Spleen (tissue), 7 donors: ENCODE measurements at regions not wholly inside any gene's neighbourhood (a gene's known extent, or its start where the extent isn't known, plus 50 kb on each side); places are given as distances from the start of the nearest gene placed in this dataset.

ENCODE experiments used
- POLR2A ChIP-seq, 3 donors: fragments of 450-650 bp; IDR thresholded peaks; one replicate each; pipeline ENCODE4 v1.5.1; 2017; ENCODE audit warnings: antibody characterized with exemption in 3 of 3, mild to moderate bottlenecking in 1 of 3
- POLR2AphosphoS5 ChIP-seq, 3 donors: sonication (generic); formaldehyde crosslinking; IDR thresholded peaks; one replicate each; pipeline ENCODE4 v1.5.1; 2017; ENCODE audit warnings: antibody characterized with exemption in 3 of 3
- TF ChIP-seq, protein P1 (sequence below), 11 experiments: fragments of 200-600 bp in 7 of 11; fragments of 450-650 bp in 4 of 11; sonication (generic) in 4 of 11; IDR thresholded peaks in 8 of 11; conservative IDR thresholded peaks in 3 of 11; 1 replicate in 7 of 11; 2 replicates in 4 of 11; pipeline versions ENCODE4 v1.4.0 to v1.8.0; 2016 to 2021; ENCODE audit warnings: antibody characterized with exemption in 11 of 11, inconsistent platforms in 4 of 11, mild to moderate bottlenecking in 1 of 11
- donor health status: DM: no; HTN: no; CAD: no; lungs with moderate emphysema.
- donor health status: DM: no; HTN: no; CAD: no.
- donor health status: DM: no; HTN: no; CAD: no.

GRCh38 chr10:76723844-76724243 is 913.8 kb downstream of the KCNMA1 start:
- TF ChIP-seq POLR2AphosphoS5 (IDR thresholded peaks at IDR 0.05) (no peak), POLR2A (IDR thresholded peaks at IDR 0.05) (no peak)
- TF ChIP-seq, protein P1, sequence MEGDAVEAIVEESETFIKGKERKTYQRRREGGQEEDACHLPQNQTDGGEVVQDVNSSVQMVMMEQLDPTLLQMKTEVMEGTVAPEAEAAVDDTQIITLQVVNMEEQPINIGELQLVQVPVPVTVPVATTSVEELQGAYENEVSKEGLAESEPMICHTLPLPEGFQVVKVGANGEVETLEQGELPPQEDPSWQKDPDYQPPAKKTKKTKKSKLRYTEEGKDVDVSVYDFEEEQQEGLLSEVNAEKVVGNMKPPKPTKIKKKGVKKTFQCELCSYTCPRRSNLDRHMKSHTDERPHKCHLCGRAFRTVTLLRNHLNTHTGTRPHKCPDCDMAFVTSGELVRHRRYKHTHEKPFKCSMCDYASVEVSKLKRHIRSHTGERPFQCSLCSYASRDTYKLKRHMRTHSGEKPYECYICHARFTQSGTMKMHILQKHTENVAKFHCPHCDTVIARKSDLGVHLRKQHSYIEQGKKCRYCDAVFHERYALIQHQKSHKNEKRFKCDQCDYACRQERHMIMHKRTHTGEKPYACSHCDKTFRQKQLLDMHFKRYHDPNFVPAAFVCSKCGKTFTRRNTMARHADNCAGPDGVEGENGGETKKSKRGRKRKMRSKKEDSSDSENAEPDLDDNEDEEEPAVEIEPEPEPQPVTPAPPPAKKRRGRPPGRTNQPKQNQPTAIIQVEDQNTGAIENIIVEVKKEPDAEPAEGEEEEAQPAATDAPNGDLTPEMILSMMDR (IDR thresholded peaks at IDR 0.05 in 8 of 11, conservative IDR thresholded peaks at IDR 0.05 in 3 of 11) = no peak
